ENCODE measurements at regions not wholly inside any gene's neighbourhood (a gene's known extent, or its start where the extent isn't known, plus 50 kb on each side); places are given as distances from the start of the nearest gene placed in this dataset.

- DNase-seq = no peak
Observed at GRCh38 chr6:53413326-53413725, 64.6 kb upstream of the ELOVL5 start.

GRCh38 chr6:53412751-53413150, 64.0 kb upstream of the ELOVL5 start:
- DNase-seq = no peak

- no peak for DNase-seq
Observed at GRCh38 chr6:53412021-53412715, 63.4 kb upstream of the ELOVL5 start.

GRCh38 chr6:53411451-53411850, 62.7 kb upstream of the ELOVL5 start:
- no peak for DNase-seq

GRCh38 chr6:53410508-53411258, 61.9 kb upstream of the ELOVL5 start:
- DNase-seq = peak; percentile 44 to 56

- no peak for DNase-seq
Observed at GRCh38 chr6:53408826-53409225, 60.1 kb upstream of the ELOVL5 start.

- no peak for DNase-seq
Observed at GRCh38 chr6:53399027-53399344, 50.2 kb upstream of the ELOVL5 start.

- DNase-seq = no peak
Observed at GRCh38 chr6:53398247-53399026, 49.7 kb upstream of the ELOVL5 start.

All from activated CD4-positive, alpha-beta T cell treated with anti-CD3 and anti-CD28 coated beads, Interleukin-2, amount 50 U/mL, for 4 hours (primary cell).